NCI-H82 treated with DMSO at 0.1 percent for 48 hours (cell line): ENCODE measurements at regions not wholly inside any gene's neighbourhood (a gene's known extent, or its start where the extent isn't known, plus 50 kb on each side); places are given as distances from the start of the nearest gene placed in this dataset.

Experiments used
- DNase-seq: peaks from one replicate; lab custom pipeline; 2025; ENCODE audit not compliant: unreplicated experiment; lab: John Stamatoyannopoulos, UW

- no peak for DNase-seq
Observed at GRCh38 chr10:43943818-43944360, 295.2 kb upstream of the ZNF32 start.

GRCh38 chr10:43943119-43943817, 294.6 kb upstream of the ZNF32 start:
- DNase-seq: no peak

- no peak for DNase-seq
Observed at GRCh38 chr10:43942096-43942850, 293.6 kb upstream of the ZNF32 start.

GRCh38 chr10:43940898-43941837, 292.5 kb upstream of the ZNF32 start:
- no peak for DNase-seq

- DNase-seq: peak; percentile 90
Observed at GRCh38 chr10:43939939-43940820, 291.5 kb upstream of the ZNF32 start.

- DNase-seq: no peak
Observed at GRCh38 chr10:43939389-43939938, 290.8 kb upstream of the ZNF32 start.

GRCh38 chr10:43938810-43939209, 290.1 kb upstream of the ZNF32 start:
- DNase-seq: no peak

GRCh38 chr10:43931308-43931930, 282.7 kb upstream of the ZNF32 start:
- DNase-seq: no peak

GRCh38 chr10:43930777-43931176, 282.1 kb upstream of the ZNF32 start:
- no peak for DNase-seq

GRCh38 chr10:43930243-43930642, 281.6 kb upstream of the ZNF32 start:
- DNase-seq: no peak

- no peak for DNase-seq
Observed at GRCh38 chr10:43929122-43929521, 280.4 kb upstream of the ZNF32 start.

- DNase-seq: no peak
Observed at GRCh38 chr10:43928425-43928968, 279.8 kb upstream of the ZNF32 start.

- DNase-seq: no peak
Observed at GRCh38 chr10:43926875-43927406, 278.3 kb upstream of the ZNF32 start.

- DNase-seq: no peak
Observed at GRCh38 chr10:43926371-43926770, 277.7 kb upstream of the ZNF32 start.

GRCh38 chr10:43925793-43926192, 277.1 kb upstream of the ZNF32 start:
- DNase-seq: no peak

- DNase-seq: no peak
Observed at GRCh38 chr10:43923328-43923727, 274.6 kb upstream of the ZNF32 start.

- DNase-seq: no peak
Observed at GRCh38 chr10:43922335-43923280, 273.9 kb upstream of the ZNF32 start.

- DNase-seq: no peak
Observed at GRCh38 chr10:43921881-43922280, 273.2 kb upstream of the ZNF32 start.
